ENCODE measurements at regions not wholly inside any gene's neighbourhood (a gene's known extent, or its start where the extent isn't known, plus 50 kb on each side); places are given as distances from the start of the nearest gene placed in this dataset.

DNA sequence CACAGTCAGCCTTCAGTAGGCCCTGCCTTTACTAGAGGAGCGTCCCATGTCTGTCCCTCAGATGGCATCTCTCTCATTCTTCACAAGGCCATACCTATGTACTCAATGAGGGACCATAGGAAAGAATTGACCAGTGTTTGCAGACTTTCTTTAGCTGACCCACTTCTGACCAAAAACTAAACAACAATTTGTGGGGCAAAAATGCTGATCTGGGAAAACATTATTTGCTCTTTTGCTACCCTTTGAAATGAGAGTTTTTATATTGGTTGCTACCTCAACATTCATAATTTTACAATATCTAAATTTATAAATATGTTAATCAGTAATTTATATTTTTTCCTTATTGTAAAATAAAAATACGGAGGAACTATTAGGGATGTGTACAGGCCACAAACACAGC is 539.4 kb upstream of the GJE1 start:
- Histone ChIP-seq H3K9me3 (no peaks in the 10 kb centered on the region), H3K4me3 (no peak overlapping the region), H3K27me3 (no peaks in the 10 kb centered on the region), H3K4me1 (no peaks in the 10 kb centered on the region), H3K27ac (no peak overlapping the region), H3K36me3 (no peaks in the 10 kb centered on the region)
- WGBS, 2 donors = 74 to 75% methylated on average over 2 of the region's 2 CpGs
- TF ChIP-seq POLR2A (IDR thresholded peaks at IDR 0.05) = no peak
- TF ChIP-seq, protein P1, sequence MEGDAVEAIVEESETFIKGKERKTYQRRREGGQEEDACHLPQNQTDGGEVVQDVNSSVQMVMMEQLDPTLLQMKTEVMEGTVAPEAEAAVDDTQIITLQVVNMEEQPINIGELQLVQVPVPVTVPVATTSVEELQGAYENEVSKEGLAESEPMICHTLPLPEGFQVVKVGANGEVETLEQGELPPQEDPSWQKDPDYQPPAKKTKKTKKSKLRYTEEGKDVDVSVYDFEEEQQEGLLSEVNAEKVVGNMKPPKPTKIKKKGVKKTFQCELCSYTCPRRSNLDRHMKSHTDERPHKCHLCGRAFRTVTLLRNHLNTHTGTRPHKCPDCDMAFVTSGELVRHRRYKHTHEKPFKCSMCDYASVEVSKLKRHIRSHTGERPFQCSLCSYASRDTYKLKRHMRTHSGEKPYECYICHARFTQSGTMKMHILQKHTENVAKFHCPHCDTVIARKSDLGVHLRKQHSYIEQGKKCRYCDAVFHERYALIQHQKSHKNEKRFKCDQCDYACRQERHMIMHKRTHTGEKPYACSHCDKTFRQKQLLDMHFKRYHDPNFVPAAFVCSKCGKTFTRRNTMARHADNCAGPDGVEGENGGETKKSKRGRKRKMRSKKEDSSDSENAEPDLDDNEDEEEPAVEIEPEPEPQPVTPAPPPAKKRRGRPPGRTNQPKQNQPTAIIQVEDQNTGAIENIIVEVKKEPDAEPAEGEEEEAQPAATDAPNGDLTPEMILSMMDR (IDR thresholded peaks at IDR 0.05) = no peak
- intact Hi-C loops (cut with DNase I) = no loop called here
- DNase-seq = no peak

DNA sequence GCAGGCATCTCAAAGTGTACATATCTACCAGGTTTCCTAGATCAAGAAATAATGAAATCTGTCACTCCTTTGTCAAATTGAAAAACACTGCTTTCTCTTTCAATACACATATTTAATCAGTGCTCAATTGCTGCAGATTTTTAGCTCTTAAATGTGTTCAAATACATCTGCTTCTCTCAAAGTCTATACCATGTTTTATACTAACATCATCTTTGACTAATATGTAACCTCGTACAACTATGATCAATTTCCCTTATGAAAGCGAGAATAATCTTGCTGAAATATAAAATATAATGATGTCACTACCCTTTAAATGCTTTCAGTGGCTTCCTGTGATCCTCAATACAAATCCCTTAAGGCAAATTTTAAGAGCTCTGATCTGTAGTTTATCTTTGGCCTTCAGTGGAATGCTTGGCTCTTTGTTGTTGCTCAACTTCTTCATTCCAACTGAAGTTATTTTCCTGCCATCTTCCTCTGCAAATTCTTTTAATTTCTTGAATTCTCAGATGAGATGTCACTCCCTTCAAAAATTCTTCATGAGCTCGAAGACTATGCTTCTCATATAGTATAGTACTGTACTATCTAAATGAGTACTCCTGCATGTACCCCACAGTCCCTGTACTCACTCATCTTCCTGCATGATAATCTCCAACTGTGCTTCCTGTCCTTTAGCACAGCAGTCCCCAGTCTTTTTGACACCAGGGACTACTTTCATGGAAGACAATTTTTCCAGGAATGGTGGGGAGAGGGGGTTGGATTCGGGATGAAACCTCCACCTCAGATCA is 545.1 kb upstream of the GJE1 start:
- Histone ChIP-seq H3K27ac (no peak overlapping the region), H3K9me3 (no peaks in the 10 kb centered on the region), H3K36me3 (no peaks in the 10 kb centered on the region), H3K4me3 (no peak overlapping the region), H3K4me1 (no peaks in the 10 kb centered on the region), H3K27me3 (no peaks in the 10 kb centered on the region)
- TF ChIP-seq, protein P1 (IDR thresholded peaks at IDR 0.05) = no peak
- no peak for TF ChIP-seq POLR2A (IDR thresholded peaks at IDR 0.05)
- 49 to 65% methylated on average over 3 to 4 of the region's 4 CpGs for WGBS, 2 donors
- DNase-seq = no peak
- intact Hi-C loops (cut with DNase I) = no loop called here

DNA sequence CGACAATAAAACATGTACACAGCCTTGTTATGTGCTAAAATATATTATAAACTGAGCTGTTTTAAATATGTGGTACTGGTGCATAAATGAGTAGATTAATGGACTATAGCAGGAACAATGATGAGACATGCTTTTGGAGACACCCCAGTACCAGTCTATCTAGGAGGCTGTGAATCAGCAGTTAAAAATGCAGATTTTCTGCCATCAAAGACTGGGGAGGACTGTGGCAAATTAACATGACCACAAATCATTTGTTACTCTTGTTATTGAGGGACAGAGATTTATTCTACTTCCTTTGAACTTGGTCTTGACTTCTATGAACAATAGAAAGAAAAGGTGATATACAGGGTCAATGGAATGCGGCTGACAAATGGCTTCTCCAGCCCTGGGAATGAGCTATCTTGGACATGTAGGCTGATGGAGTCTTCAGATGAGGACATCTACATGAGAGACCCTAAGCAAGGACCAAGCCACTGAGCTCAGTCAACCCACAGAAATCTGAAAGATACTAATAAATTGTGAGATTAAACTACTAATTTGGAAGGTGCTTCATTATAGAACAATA is 551.7 kb upstream of the GJE1 start:
- WGBS, 2 donors = 75 to 87% methylated on average over 2 of the region's 2 CpGs
- Histone ChIP-seq H3K27me3 (no peaks in the 10 kb centered on the region), H3K4me3 (no peak overlapping the region), H3K36me3 (no peaks in the 10 kb centered on the region), H3K4me1 (no peaks in the 10 kb centered on the region), H3K9me3 (no peaks in the 10 kb centered on the region), H3K27ac (no peak overlapping the region)
- DNase-seq = no peak
- intact Hi-C loops (cut with DNase I) = no loop called here
- TF ChIP-seq, protein P1 (IDR thresholded peaks at IDR 0.05) = no peak
- no peak for TF ChIP-seq POLR2A (IDR thresholded peaks at IDR 0.05)

DNA sequence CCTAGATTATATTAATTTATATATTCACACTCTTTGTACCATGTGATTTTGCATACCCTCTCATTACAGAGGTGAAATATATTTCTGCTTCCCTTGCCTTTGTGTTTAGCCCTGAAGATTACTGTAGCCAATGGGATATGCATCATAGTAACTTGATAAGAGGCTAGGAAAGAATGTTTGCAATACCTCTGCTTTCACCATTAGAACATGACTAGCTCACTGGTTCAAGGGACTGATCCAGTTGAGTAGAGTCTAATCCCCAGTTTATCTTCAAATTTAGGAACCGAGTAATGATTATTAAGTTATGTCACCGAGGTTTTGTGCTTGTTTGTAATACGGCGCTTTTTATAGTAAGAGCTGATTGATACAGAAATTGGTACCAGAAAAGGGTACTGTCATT is 552.6 kb upstream of the GJE1 start:
- no peaks in the 10 kb centered on the region for H3K4me1 ChIP-seq
- no peaks in the 10 kb centered on the region for H3K27me3 ChIP-seq
- intact Hi-C loops (cut with DNase I) = no loop called here
- TF ChIP-seq, protein P1 (IDR thresholded peaks at IDR 0.05) = no peak
- no peak for TF ChIP-seq POLR2A (IDR thresholded peaks at IDR 0.05)
- no peak for DNase-seq
- H3K9me3 ChIP-seq = no peaks in the 10 kb centered on the region
- H3K36me3 ChIP-seq = no peaks in the 10 kb centered on the region
- 94% methylated on average over 4 of the region's 4 CpGs for WGBS, 2 donors
- H3K4me3 ChIP-seq = no peak overlapping the region
- H3K27ac ChIP-seq = no peak overlapping the region

DNA sequence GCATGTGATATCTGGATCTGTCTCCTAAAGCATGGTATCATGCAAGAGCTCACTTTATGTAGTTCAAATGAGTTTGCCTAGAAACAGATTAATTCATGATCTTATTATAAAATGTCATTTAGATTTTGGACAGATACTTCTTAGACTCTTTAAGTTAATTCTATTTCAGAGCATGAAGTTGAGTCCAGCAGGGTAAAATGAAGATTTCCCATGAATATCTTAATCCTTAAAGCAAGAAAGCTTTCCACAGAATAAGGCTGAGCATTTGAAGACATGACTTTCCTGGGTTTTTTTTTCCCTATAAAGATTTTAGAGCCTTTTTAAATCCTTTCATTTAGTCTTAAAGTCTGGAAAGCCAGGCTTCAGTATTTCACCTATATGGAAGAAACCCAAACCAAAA is 556.0 kb upstream of the GJE1 start:
- no peaks in the 10 kb centered on the region for H3K27me3 ChIP-seq

More for the DNA sequence above, 556.0 kb upstream of the GJE1 start:
- no peaks in the 10 kb centered on the region for H3K36me3 ChIP-seq
- no peaks in the 10 kb centered on the region for H3K9me3 ChIP-seq
- DNase-seq = no peak
- intact Hi-C loops (cut with DNase I) = no loop called here
- no peak overlapping the region for H3K27ac ChIP-seq
- no peaks in the 10 kb centered on the region for H3K4me1 ChIP-seq
- TF ChIP-seq POLR2A (IDR thresholded peaks at IDR 0.05) = no peak
- TF ChIP-seq, protein P1 (IDR thresholded peaks at IDR 0.05) = no peak
- H3K4me3 ChIP-seq = no peak overlapping the region
